GM21526 (cell line): ENCODE measurements at regions not wholly inside any gene's neighbourhood (a gene's known extent, or its start where the extent isn't known, plus 50 kb on each side); places are given as distances from the start of the nearest gene placed in this dataset.
"Not testable (repeated sequence)": the region's sequence is repeated elsewhere in the genome, so short reads cannot be mapped to it uniquely, and the experiment has no call there.

Experiments
- ATAC-seq: cut with Tn5 transposase; IDR thresholded peaks from one replicate; pipeline ENCODE4 v1.9.1; 2021; ENCODE audit warnings: moderate library complexity; ENCODE audit not compliant: unreplicated experiment, low FRiP score

GRCh38 chr2:41031282-41031681, 579.4 kb upstream of the SLC8A1 start:
- ATAC-seq: no peak

- no peak for ATAC-seq
Measured at GRCh38 chr2:41032715-41033114, 580.8 kb upstream of the SLC8A1 start.

GRCh38 chr2:41033127-41033526, 581.2 kb upstream of the SLC8A1 start:
- ATAC-seq: no peak

- no peak for ATAC-seq
Measured at GRCh38 chr2:41038408-41038807, 586.5 kb upstream of the SLC8A1 start.

- not testable (repeated sequence) for ATAC-seq
Measured at GRCh38 chr2:41039750-41040149, 587.9 kb upstream of the SLC8A1 start.

- ATAC-seq: no peak
Measured at GRCh38 chr2:41040782-41041520, 589.1 kb upstream of the SLC8A1 start.

- ATAC-seq: no peak
Measured at GRCh38 chr2:41042343-41042742, 590.5 kb upstream of the SLC8A1 start.

GRCh38 chr2:41061356-41061755, 609.5 kb upstream of the SLC8A1 start:
- ATAC-seq: no peak

- no peak for ATAC-seq
Measured at GRCh38 chr2:41062336-41062735, 610.4 kb upstream of the SLC8A1 start.

- no peak for ATAC-seq
Measured at GRCh38 chr2:41066168-41066567, 614.3 kb upstream of the SLC8A1 start.

- ATAC-seq: no peak
Measured at GRCh38 chr2:41068740-41069139, 616.9 kb upstream of the SLC8A1 start.

GRCh38 chr2:41078341-41078740, 626.5 kb upstream of the SLC8A1 start:
- no peak for ATAC-seq

GRCh38 chr2:41079011-41079410, 627.1 kb upstream of the SLC8A1 start:
- no peak for ATAC-seq

- no peak for ATAC-seq
Measured at GRCh38 chr2:41084321-41084720, 632.4 kb upstream of the SLC8A1 start.

GRCh38 chr2:41087946-41088345, 636.1 kb upstream of the SLC8A1 start:
- ATAC-seq: no peak

GRCh38 chr2:41101281-41101680, 649.4 kb upstream of the SLC8A1 start:
- ATAC-seq: no peak

- ATAC-seq: no peak
Measured at GRCh38 chr2:41109744-41110143, 657.9 kb upstream of the SLC8A1 start.

- no peak for ATAC-seq
Measured at GRCh38 chr2:41111836-41112627, 660.1 kb upstream of the SLC8A1 start.

- ATAC-seq: no peak
Measured at GRCh38 chr2:41116106-41116797, 664.4 kb upstream of the SLC8A1 start.

GRCh38 chr2:41119489-41119888, 667.6 kb upstream of the SLC8A1 start:
- no peak for ATAC-seq

- no peak for ATAC-seq
Measured at GRCh38 chr2:41123341-41123740, 671.5 kb upstream of the SLC8A1 start.
